Endothelial cell of umbilical vein (primary cell): ENCODE measurements at regions not wholly inside any gene's neighbourhood (a gene's known extent, or its start where the extent isn't known, plus 50 kb on each side); places are given as distances from the start of the nearest gene placed in this dataset.

ENCODE experiments used
- BruUV-seq: library from RNA; stranded (reverse); fragments of 400-500 nt; replicated peaks from 2 replicates; lab custom pipeline; 2021; lab: Mats Ljungman, UMichigan
- CTCF ChIA-PET: fragments of 300-600, 350-600 bp; sonication (Branson Sonifier 250); formaldehyde crosslinking; loops from one replicate; lab custom pipeline; 2021; ENCODE audit warnings: antibody characterized with exemption, inconsistent platforms; lab: Charles Lee
- POLR2A ChIA-PET: fragments of 300-600, 350-600 bp; sonication (Branson Sonifier 250); formaldehyde crosslinking; loops from one replicate; lab custom pipeline; 2021; ENCODE audit warnings: antibody characterized with exemption, inconsistent platforms; lab: Charles Lee
- DNase-seq: peaks from one replicate; pipeline ENCODE4 v3.0.0-alpha.2; 2011; ENCODE audit warnings: low read depth, low spot score
- FAIRE-seq: peaks from 2 replicates; lab custom pipeline; 2011; peaks lifted over from hg19 to GRCh38; lab: Jason Lieb, UNC
- H2AFZ ChIP-seq: 2 replicates; pipeline ENCODE4 v1.6.0; 2012; ENCODE audit warnings: low read depth, low read length, control low read depth, inconsistent platforms
- H3K27ac ChIP-seq: 2 replicates; pipeline ENCODE4 v1.5.1; 2011; ENCODE audit warnings: low read depth, mild to moderate bottlenecking, control low read depth, low read length, moderate library complexity; ENCODE audit not compliant: insufficient read depth
- H3K27me3 ChIP-seq, 2 experiments: 2 replicates each; pipeline versions ENCODE4 v1.6.0 to v1.6.1; 2011; ENCODE audit warnings: low read length in 2 of 2, mixed read lengths in 1 of 2; ENCODE audit not compliant: control insufficient read depth in 2 of 2, insufficient read depth in 2 of 2
- H3K36me3 ChIP-seq, 2 experiments: 2 replicates in 1 of 2; 3 replicates in 1 of 2; pipeline ENCODE4 v1.5.1; 2011; ENCODE audit warnings: low read length in 2 of 2, mild to moderate bottlenecking in 1 of 2, moderate library complexity in 1 of 2; ENCODE audit not compliant: control insufficient read depth in 2 of 2, insufficient read depth in 2 of 2; ENCODE audit errors: extremely low read depth in 1 of 2
- H3K4me1 ChIP-seq: 3 replicates; pipeline ENCODE4 v1.5.1; 2011; ENCODE audit warnings: mild to moderate bottlenecking, low read length; ENCODE audit not compliant: control insufficient read depth, insufficient read depth; ENCODE audit errors: extremely low read depth
- H3K4me2 ChIP-seq: 2 replicates; pipeline ENCODE4 v1.6.1; 2011; ENCODE audit warnings: low read length, control low read depth, mixed read lengths; ENCODE audit not compliant: insufficient read depth
- H3K4me3 ChIP-seq, 3 experiments: fragments of 200-600 bp in 1 of 3; sonication (generic), shearing (Covaris generic) in 1 of 3; replicated peaks in 1 of 3; 2 replicates each; pipeline ENCODE4 v1.5.1; 2011 to 2016; ENCODE audit warnings: control low read depth in 3 of 3, low read length in 3 of 3, mild to moderate bottlenecking in 2 of 3, inconsistent platforms in 1 of 3, low read depth in 1 of 3, moderate library complexity in 1 of 3; ENCODE audit not compliant: insufficient read depth in 1 of 3
- H3K79me2 ChIP-seq: 2 replicates; pipeline ENCODE4 v1.6.0; 2012; ENCODE audit warnings: low read length, inconsistent platforms; ENCODE audit not compliant: control insufficient read depth, insufficient read depth
- H3K9ac ChIP-seq: replicated peaks from 2 replicates; pipeline ENCODE3; 2011; ENCODE audit warnings: low read length, control low read depth; ENCODE audit not compliant: insufficient read depth; ENCODE audit errors: extremely low read depth
- H3K9me1 ChIP-seq: replicated peaks from 3 replicates; pipeline ENCODE4 v1.6.0; 2011; ENCODE audit warnings: mild to moderate bottlenecking, low read length; ENCODE audit not compliant: control insufficient read depth, insufficient read depth; ENCODE audit errors: extremely low read depth
- H3K9me3 ChIP-seq: replicated peaks from 2 replicates; pipeline ENCODE4 v1.5.1; 2012; ENCODE audit warnings: low read length, inconsistent platforms; ENCODE audit not compliant: control insufficient read depth, insufficient read depth
- H4K20me1 ChIP-seq: replicated peaks from 2 replicates; pipeline ENCODE3; 2011; ENCODE audit warnings: mild to moderate bottlenecking, low read length; ENCODE audit not compliant: control insufficient read depth, insufficient read depth; ENCODE audit errors: extremely low read depth
- CTCF ChIP-seq, 2 donors: IDR thresholded peaks; 1 replicate in 1 of 2; 2 replicates in 1 of 2; pipeline ENCODE4 v1.5.1; 2011; ENCODE audit warnings: low read length in 2 of 2, mild to moderate bottlenecking in 2 of 2, moderate library complexity in 2 of 2, control low read depth in 1 of 2, inconsistent platforms in 1 of 2, low read depth in 1 of 2; ENCODE audit not compliant: insufficient read depth in 1 of 2; ENCODE audit errors: extremely low read depth in 1 of 2
- EZH2 ChIP-seq: IDR thresholded peaks from 2 replicates; pipeline ENCODE4 v1.6.1; 2012; ENCODE audit warnings: borderline replicate concordance, low read depth, mild to moderate bottlenecking, moderate library complexity, low read length, inconsistent platforms; ENCODE audit not compliant: severe bottlenecking
- FOS ChIP-seq: IDR thresholded peaks from 2 replicates; pipeline ENCODE4 v1.6.1; 2011; ENCODE audit warnings: mild to moderate bottlenecking, low read length, moderate library complexity, borderline replicate concordance; ENCODE audit not compliant: insufficient read depth
- GATA2 ChIP-seq: IDR thresholded peaks from 2 replicates; pipeline ENCODE4 v1.7.0; 2011; ENCODE audit warnings: low read depth, mild to moderate bottlenecking, moderate library complexity, mixed read lengths, low read length; ENCODE audit not compliant: insufficient read length, insufficient read depth
- JUN ChIP-seq: IDR thresholded peaks from 2 replicates; pipeline ENCODE4 v1.6.1; 2011; ENCODE audit warnings: borderline replicate concordance, low read depth; ENCODE audit not compliant: insufficient read length, insufficient read depth
- MAX ChIP-seq: IDR thresholded peaks from 2 replicates; pipeline ENCODE4 v1.6.1; 2011; ENCODE audit not compliant: insufficient read depth, insufficient read length
- MYC ChIP-seq: IDR thresholded peaks from one replicate; pipeline ENCODE4 v1.6.1; 2011; ENCODE audit warnings: mild to moderate bottlenecking, low read depth, low read length
- POLR2A ChIP-seq: IDR thresholded peaks from 2 replicates; pipeline ENCODE4 v1.6.1; 2012; ENCODE audit warnings: low read depth, mild to moderate bottlenecking, control low read depth, low read length
- POLR2AphosphoS5 ChIP-seq: IDR thresholded peaks from 2 replicates; pipeline ENCODE4 v1.6.1; 2012; ENCODE audit warnings: low read depth, mild to moderate bottlenecking, control low read depth, low read length, moderate library complexity; ENCODE audit not compliant: insufficient read depth
- dilution Hi-C: fragments of 300-500 bp; cut with MboI; formaldehyde crosslinking; loops from one replicate; pipeline ENCODE4 v1.15.0; 2019; ENCODE audit warnings: low sequenced_read_pairs; ENCODE audit not compliant: extremely low pct_ligation_motif_present
- intact Hi-C: fragments of 100-400 bp; cut with micrococcal nuclease; formaldehyde crosslinking; loops from one replicate; pipeline ENCODE4 v1.10.0; 2022

- no peaks in the 10 kb centered on the region for H3K9me3 ChIP-seq
- no peaks in the 10 kb centered on the region for H3K9me1 ChIP-seq
- no peak for DNase-seq
- no peaks in the 10 kb centered on the region for H3K79me2 ChIP-seq
- FAIRE-seq, result no peak
- BruUV-seq, result no TSS peak
- no peak overlapping the region for H3K4me3 ChIP-seq
- no peak overlapping the region for H2AFZ ChIP-seq
- no peaks in the 10 kb centered on the region for H4K20me1 ChIP-seq
- no peaks in the 10 kb centered on the region for H3K36me3 ChIP-seq
- dilution Hi-C loops (no loop called here), intact Hi-C loops (no loop called here)
- ChIA-PET POLR2A (no interaction called here), CTCF (no interaction called here)
- no peak for TF ChIP-seq JUN
- TF ChIP-seq GATA2, result no peak
- no peak for TF ChIP-seq MAX
- no peak for TF ChIP-seq MYC
- TF ChIP-seq POLR2A, result no peak
- TF ChIP-seq CTCF (IDR thresholded peaks at IDR 0.05; ENCODE audit: extremely low read depth in 1 of 2, insufficient read depth in 1 of 2, low read depth in 1 of 2, low read length in 2 of 2), result no peak
- no peak for TF ChIP-seq FOS
- no peak for TF ChIP-seq POLR2AphosphoS5
- no peak for TF ChIP-seq EZH2
- no peaks in the 10 kb centered on the region for H3K27me3 ChIP-seq
- no peaks in the 10 kb centered on the region for H3K4me1 ChIP-seq
- no peak overlapping the region for H3K27ac ChIP-seq
- no peak overlapping the region for H3K4me2 ChIP-seq
- H3K9ac ChIP-seq, result no peak overlapping the region
These were observed 57.3 kb upstream of the BACE2 start for GRCh38 chr21:41110664-41111063.
